Left lung (tissue), 4 donors: ENCODE measurements at regions not wholly inside any gene's neighbourhood (a gene's known extent, or its start where the extent isn't known, plus 50 kb on each side); places are given as distances from the start of the nearest gene placed in this dataset.
A peak's percentile ranks its signal among the peaks of the same experiment; 100 is the strongest.

Experiments
- ATAC-seq: fragments of 200-7000 bp; cut with Tn5 transposase; one replicate; pipeline ENCODE4 v1.9.1; 2020; ENCODE audit warnings: moderate library complexity
- DNase-seq, 4 donors: peaks; one replicate each; pipeline ENCODE4 v3.0.0-alpha.2; 2013 to 2020
- H3K27ac ChIP-seq, 2 donors: fragments of 200-600 bp; sonication (generic) in 1 of 2; one replicate each; pipeline versions ENCODE4 v1.5.0 to v1.8.0; 2020 to 2021
- H3K27me3 ChIP-seq, 2 donors: fragments of 200-600 bp; sonication (generic) in 1 of 2; one replicate each; pipeline versions ENCODE4 v1.5.0 to v1.8.0; 2020 to 2021
- H3K36me3 ChIP-seq, 2 donors: fragments of 200-600 bp; sonication (generic) in 1 of 2; one replicate each; pipeline versions ENCODE4 v1.5.0 to v1.8.0; 2020 to 2021
- H3K4me1 ChIP-seq, 2 donors: fragments of 200-600 bp; one replicate each; pipeline ENCODE4 v1.8.0; 2021
- H3K4me3 ChIP-seq, 2 donors: fragments of 200-600 bp; sonication (generic) in 1 of 2; one replicate each; pipeline versions ENCODE4 v1.5.0 to v1.8.0; 2020 to 2021; ENCODE audit warnings: mild to moderate bottlenecking in 1 of 2
- H3K9me3 ChIP-seq, 2 donors: fragments of 200-600 bp; sonication (generic) in 1 of 2; one replicate each; pipeline versions ENCODE4 v1.5.0 to v1.8.0; 2020 to 2021
- intact Hi-C, 2 donors: fragments of 100-400 bp; cut with DNase I; formaldehyde crosslinking; loops; one replicate each; pipeline versions ENCODE4 v1.11.2 to v1.14.2; 2022
- TF ChIP-seq, protein P1 (sequence below), 2 donors: fragments of 200-600 bp; sonication (generic) in 1 of 2; IDR thresholded peaks; one replicate each; pipeline versions ENCODE4 v1.5.0 to v1.8.0; 2021; ENCODE audit warnings: antibody characterized with exemption in 2 of 2
- donor health status: DM: no; HTN: yes; CAD: no.
- donor health status: DM: no; HTN: no; CAD: no.

DNA sequence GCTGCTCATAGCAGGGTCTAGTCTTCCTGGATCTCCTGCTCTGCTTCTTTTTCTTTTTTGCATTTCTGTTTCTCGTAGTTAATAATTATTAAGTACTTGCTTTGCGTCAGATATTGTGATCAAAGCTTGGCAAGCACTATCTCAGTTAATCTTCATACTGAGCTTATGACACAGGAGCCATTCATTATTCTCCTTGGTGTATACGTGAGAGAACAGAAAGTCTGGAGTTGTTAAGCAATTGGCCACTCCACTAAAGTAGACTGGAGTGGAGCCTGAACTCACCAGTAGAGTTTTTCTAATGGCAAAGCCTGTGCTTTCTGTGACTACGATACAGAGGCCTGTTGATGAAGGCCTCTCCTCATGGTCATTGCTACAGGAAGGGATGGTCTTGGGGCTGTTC is 285.9 kb downstream of the RFC3 start:
- ATAC-seq = peak; percentile 35
- H3K36me3 ChIP-seq = no peaks in the 10 kb centered on the region
- DNase-seq = peak in 1 of 4 donors; percentile 1
- no peak overlapping the region for H3K27ac ChIP-seq
- no peaks in the 10 kb centered on the region for H3K27me3 ChIP-seq
- peaks cover 0 to 1% of the 10 kb centered on the region in 2 donors for H3K9me3 ChIP-seq
- no peak overlapping the region for H3K4me3 ChIP-seq
- no peaks in the 10 kb centered on the region for H3K4me1 ChIP-seq
- intact Hi-C loops = no loop called here
- TF ChIP-seq, protein P1, sequence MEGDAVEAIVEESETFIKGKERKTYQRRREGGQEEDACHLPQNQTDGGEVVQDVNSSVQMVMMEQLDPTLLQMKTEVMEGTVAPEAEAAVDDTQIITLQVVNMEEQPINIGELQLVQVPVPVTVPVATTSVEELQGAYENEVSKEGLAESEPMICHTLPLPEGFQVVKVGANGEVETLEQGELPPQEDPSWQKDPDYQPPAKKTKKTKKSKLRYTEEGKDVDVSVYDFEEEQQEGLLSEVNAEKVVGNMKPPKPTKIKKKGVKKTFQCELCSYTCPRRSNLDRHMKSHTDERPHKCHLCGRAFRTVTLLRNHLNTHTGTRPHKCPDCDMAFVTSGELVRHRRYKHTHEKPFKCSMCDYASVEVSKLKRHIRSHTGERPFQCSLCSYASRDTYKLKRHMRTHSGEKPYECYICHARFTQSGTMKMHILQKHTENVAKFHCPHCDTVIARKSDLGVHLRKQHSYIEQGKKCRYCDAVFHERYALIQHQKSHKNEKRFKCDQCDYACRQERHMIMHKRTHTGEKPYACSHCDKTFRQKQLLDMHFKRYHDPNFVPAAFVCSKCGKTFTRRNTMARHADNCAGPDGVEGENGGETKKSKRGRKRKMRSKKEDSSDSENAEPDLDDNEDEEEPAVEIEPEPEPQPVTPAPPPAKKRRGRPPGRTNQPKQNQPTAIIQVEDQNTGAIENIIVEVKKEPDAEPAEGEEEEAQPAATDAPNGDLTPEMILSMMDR (IDR thresholded peaks at IDR 0.05) = no peak

DNA sequence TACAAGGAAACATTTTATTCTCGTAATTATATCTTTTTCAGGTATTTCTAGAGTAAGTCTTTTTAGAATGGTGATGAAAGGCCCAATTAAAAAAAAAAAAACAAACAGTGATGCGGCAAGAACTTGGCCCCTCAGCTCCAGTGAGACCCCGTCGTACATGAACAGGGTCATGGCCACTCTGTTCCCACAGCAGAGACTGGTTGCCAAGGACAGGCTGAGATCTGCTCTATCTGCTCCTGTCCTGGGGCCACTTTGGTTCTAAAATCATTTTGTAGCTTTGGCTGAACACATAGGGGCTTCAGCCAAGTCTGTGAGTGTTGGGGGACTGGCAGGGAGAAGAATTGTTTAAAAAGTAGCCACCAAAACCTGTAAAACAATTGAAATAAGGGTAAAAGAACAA is 286.9 kb downstream of the RFC3 start:
- no peak for DNase-seq
- Histone ChIP-seq H3K36me3 (no peaks in the 10 kb centered on the region), H3K4me3 (no peak overlapping the region), H3K27ac (no peak overlapping the region), H3K27me3 (no peaks in the 10 kb centered on the region), H3K4me1 (no peaks in the 10 kb centered on the region), H3K9me3 (peaks cover 0 to 10% of the 10 kb centered on the region in 2 donors)
- intact Hi-C loops = no loop called here
- TF ChIP-seq, protein P1 (IDR thresholded peaks at IDR 0.05) = no peak
- no peak for ATAC-seq

DNA sequence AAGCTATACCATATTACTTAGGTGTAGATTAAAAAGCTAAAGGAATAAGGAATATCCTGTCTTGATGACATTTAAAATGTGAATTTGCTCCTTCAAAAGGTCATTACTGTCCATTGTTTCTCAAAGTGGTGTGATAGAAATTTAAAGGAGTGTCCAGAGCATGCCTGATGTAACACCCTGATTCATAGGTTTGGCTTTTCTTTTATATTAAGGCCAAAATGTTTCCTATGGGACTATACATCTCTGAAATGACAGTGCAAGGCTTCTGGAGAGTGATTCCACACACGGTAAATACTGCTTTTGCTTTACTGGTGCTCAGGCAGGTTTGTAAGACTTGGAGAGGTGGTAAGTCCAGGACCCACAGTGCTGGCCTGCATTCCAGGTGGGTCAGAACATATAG is 289.9 kb downstream of the RFC3 start:
- Histone ChIP-seq H3K27me3 (no peaks in the 10 kb centered on the region), H3K9me3 (peaks cover 0 to 14% of the 10 kb centered on the region in 2 donors), H3K4me3 (no peak overlapping the region), H3K36me3 (no peaks in the 10 kb centered on the region), H3K4me1 (no peaks in the 10 kb centered on the region), H3K27ac (no peak overlapping the region)
- intact Hi-C loops = no loop called here
- TF ChIP-seq, protein P1 (IDR thresholded peaks at IDR 0.05) = no peak
- no peak for ATAC-seq
- DNase-seq = no peak

DNA sequence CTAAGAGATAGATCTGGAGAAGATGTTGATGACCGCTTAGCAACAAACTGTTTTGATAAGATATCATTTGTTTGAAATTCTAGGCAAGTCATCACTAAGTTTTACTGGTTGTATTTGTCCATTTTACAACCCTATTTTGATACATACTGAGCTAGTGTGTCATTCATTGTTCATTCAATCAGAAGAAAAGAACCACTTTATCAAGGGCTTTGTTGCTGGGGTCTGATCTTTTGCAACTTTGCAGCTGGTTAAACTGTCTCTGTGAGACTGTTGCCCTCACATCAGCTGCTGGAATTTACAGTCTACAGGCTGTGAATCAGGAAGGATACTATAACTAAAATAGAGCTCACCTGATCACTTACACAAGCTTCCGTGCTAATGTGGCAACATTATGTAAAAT is 290.5 kb downstream of the RFC3 start:
- H3K4me3 ChIP-seq = no peak overlapping the region
- ATAC-seq = no peak
- no peaks in the 10 kb centered on the region for H3K4me1 ChIP-seq
- DNase-seq = no peak
- peaks cover 0 to 14% of the 10 kb centered on the region in 2 donors for H3K9me3 ChIP-seq
- intact Hi-C loops = no loop called here
- no peaks in the 10 kb centered on the region for H3K36me3 ChIP-seq
- H3K27me3 ChIP-seq = no peaks in the 10 kb centered on the region
- H3K27ac ChIP-seq = no peak overlapping the region
- TF ChIP-seq, protein P1 (IDR thresholded peaks at IDR 0.05) = no peak

DNA sequence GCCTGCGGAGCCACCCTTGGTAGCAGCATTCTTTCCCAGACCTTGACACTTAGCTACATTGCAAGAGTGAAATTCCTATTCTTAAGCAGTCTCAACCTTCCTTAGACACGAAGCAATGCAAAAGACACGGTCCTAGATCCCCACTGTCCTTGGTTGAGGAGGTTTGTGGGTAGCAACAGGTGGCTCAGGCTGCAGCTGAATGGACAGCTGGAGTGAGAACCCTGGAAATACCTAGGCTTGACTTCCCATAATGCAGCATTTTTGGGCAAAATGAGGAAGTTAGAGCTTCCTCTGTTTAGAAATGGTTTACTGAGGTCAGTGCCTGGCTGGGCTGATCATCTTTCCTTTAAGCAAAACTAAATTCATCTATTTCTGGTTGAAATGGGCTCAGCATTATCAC is 296.6 kb downstream of the RFC3 start:
- TF ChIP-seq, protein P1 (IDR thresholded peaks at IDR 0.05) = no peak
- no peak for DNase-seq
- Histone ChIP-seq H3K9me3 (peaks cover 0 to 6% of the 10 kb centered on the region in 2 donors), H3K36me3 (no peaks in the 10 kb centered on the region), H3K27me3 (no peaks in the 10 kb centered on the region), H3K4me3 (no peak overlapping the region), H3K27ac (no peak overlapping the region), H3K4me1 (no peaks in the 10 kb centered on the region)
- no peak for ATAC-seq
- intact Hi-C loops = no loop called here
